ENCODE measurements at regions not wholly inside any gene's neighbourhood (a gene's known extent, or its start where the extent isn't known, plus 50 kb on each side); places are given as distances from the start of the nearest gene placed in this dataset.

DNA sequence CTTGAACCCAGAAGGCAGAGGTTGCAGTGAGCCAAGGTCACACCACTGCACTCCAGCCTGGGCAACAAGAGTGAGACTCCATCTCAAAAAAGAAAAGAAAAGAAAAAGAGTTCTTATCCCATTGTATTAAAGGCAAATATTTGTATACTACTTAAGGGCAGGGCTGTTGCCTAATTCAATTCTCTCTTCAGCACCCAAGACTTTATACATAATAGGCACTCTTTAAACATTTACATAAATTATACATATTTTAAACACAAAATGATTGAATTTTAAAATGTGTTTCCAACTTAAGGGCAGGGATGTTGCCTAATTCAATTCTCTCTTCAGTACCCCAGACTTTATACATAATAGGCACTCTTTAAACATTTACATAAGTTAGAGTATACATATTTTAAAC is 424.3 kb upstream of the ARID1B start:
- Histone ChIP-seq H3K27ac (ENCODE audit: low read length) (no peak overlapping the region), H3K27me3 (ENCODE audit: insufficient read depth, low read depth, low read length) (no peaks in the 10 kb centered on the region), H3K9me3 (ENCODE audit: low read length) (no peaks in the 10 kb centered on the region), H2AFZ (ENCODE audit: low read depth, low read length) (no peak overlapping the region), H3K9ac (ENCODE audit: low read length) (no peak overlapping the region), H3K9me2 (ENCODE audit: insufficient read depth, low read length) (no peaks in the 10 kb centered on the region), H3K79me2 (replicated peaks; ENCODE audit: insufficient read depth, low read length) (no peaks in the 10 kb centered on the region), H3F3A (ENCODE audit: insufficient read depth, low read length, poor library complexity, severe bottlenecking) (no peaks in the 10 kb centered on the region), H3K4me2 (ENCODE audit: low read length) (no peak overlapping the region), H3K36me3 (ENCODE audit: insufficient read depth, low read length) (no peaks in the 10 kb centered on the region), H3K4me3 (ENCODE audit: low read length) (no peak overlapping the region), H4K20me1 (ENCODE audit: insufficient read depth) (no peaks in the 10 kb centered on the region)
- TF ChIP-seq, protein P1, sequence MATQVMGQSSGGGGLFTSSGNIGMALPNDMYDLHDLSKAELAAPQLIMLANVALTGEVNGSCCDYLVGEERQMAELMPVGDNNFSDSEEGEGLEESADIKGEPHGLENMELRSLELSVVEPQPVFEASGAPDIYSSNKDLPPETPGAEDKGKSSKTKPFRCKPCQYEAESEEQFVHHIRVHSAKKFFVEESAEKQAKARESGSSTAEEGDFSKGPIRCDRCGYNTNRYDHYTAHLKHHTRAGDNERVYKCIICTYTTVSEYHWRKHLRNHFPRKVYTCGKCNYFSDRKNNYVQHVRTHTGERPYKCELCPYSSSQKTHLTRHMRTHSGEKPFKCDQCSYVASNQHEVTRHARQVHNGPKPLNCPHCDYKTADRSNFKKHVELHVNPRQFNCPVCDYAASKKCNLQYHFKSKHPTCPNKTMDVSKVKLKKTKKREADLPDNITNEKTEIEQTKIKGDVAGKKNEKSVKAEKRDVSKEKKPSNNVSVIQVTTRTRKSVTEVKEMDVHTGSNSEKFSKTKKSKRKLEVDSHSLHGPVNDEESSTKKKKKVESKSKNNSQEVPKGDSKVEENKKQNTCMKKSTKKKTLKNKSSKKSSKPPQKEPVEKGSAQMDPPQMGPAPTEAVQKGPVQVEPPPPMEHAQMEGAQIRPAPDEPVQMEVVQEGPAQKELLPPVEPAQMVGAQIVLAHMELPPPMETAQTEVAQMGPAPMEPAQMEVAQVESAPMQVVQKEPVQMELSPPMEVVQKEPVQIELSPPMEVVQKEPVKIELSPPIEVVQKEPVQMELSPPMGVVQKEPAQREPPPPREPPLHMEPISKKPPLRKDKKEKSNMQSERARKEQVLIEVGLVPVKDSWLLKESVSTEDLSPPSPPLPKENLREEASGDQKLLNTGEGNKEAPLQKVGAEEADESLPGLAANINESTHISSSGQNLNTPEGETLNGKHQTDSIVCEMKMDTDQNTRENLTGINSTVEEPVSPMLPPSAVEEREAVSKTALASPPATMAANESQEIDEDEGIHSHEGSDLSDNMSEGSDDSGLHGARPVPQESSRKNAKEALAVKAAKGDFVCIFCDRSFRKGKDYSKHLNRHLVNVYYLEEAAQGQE (IDR thresholded peaks at IDR 0.05; ENCODE audit: borderline replicate concordance): no peak
- TF ChIP-seq MXI1 (conservative IDR thresholded peaks at IDR 0.05; ENCODE audit: poor library complexity, severe bottlenecking): no peak
- no peak for TF ChIP-seq SMC3 (conservative IDR thresholded peaks at IDR 0.05; ENCODE audit: poor library complexity)

DNA sequence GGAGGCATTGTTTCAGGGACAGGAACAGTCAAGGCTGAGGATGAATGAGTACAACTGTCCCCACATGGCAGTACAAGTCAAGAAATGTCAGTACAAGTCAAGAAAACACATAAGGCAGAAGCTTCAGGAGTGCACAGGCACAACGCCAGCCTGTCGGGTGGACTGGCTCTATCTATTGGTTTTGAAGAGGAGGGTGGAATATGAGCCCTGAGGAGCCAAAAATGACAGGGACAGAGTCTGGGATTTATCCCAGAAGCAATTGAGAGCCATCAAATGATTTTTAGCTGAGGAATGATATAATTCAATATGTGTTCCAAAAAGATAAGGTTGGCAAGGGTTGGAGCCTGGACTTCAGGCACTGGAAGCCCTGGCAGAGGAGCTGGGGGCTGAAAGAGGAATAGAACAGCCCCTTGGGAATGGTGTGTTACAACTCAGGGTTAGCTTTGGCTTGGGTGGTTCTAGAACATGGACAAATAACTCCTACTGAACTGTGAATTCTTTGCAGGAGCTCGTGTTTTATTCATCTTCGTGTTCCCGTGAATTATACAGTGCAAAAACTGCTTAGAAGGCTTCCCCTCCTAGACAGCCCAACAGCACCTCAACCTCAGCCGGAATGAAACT is 425.7 kb upstream of the ARID1B start:
- Histone ChIP-seq H3K36me3 (ENCODE audit: insufficient read depth, low read length) (no peaks in the 10 kb centered on the region), H3K4me2 (ENCODE audit: low read length) (no peak overlapping the region), H3K27ac (ENCODE audit: low read length) (no peak overlapping the region), H3K9me3 (ENCODE audit: low read length) (no peaks in the 10 kb centered on the region), H3F3A (ENCODE audit: insufficient read depth, low read length, poor library complexity, severe bottlenecking) (no peaks in the 10 kb centered on the region), H4K20me1 (ENCODE audit: insufficient read depth) (no peaks in the 10 kb centered on the region), H2AFZ (ENCODE audit: low read depth, low read length) (no peak overlapping the region), H3K27me3 (ENCODE audit: insufficient read depth, low read depth, low read length) (no peaks in the 10 kb centered on the region), H3K79me2 (replicated peaks; ENCODE audit: insufficient read depth, low read length) (no peaks in the 10 kb centered on the region), H3K9ac (ENCODE audit: low read length) (no peak overlapping the region), H3K9me2 (ENCODE audit: insufficient read depth, low read length) (no peaks in the 10 kb centered on the region), H3K4me3 (ENCODE audit: low read length) (no peak overlapping the region)
- TF ChIP-seq EZH2 (IDR thresholded peaks at IDR 0.05; ENCODE audit: borderline replicate concordance, insufficient read depth, low read length, poor library complexity, severe bottlenecking) (no peak), EP300 (conservative IDR thresholded peaks at IDR 0.05; ENCODE audit: poor library complexity, severe bottlenecking) (no peak), RAD21 (conservative IDR thresholded peaks at IDR 0.05) (no peak), MXI1 (conservative IDR thresholded peaks at IDR 0.05; ENCODE audit: poor library complexity, severe bottlenecking) (no peak), SMC3 (conservative IDR thresholded peaks at IDR 0.05; ENCODE audit: poor library complexity) (no peak), TAF1 (IDR thresholded peaks at IDR 0.05; ENCODE audit: low read depth) (no peak), POLR2AphosphoS5 (IDR thresholded peaks at IDR 0.05) (no peak)
- TF ChIP-seq, protein P2, sequence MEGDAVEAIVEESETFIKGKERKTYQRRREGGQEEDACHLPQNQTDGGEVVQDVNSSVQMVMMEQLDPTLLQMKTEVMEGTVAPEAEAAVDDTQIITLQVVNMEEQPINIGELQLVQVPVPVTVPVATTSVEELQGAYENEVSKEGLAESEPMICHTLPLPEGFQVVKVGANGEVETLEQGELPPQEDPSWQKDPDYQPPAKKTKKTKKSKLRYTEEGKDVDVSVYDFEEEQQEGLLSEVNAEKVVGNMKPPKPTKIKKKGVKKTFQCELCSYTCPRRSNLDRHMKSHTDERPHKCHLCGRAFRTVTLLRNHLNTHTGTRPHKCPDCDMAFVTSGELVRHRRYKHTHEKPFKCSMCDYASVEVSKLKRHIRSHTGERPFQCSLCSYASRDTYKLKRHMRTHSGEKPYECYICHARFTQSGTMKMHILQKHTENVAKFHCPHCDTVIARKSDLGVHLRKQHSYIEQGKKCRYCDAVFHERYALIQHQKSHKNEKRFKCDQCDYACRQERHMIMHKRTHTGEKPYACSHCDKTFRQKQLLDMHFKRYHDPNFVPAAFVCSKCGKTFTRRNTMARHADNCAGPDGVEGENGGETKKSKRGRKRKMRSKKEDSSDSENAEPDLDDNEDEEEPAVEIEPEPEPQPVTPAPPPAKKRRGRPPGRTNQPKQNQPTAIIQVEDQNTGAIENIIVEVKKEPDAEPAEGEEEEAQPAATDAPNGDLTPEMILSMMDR (IDR thresholded peaks at IDR 0.05; ENCODE audit: poor library complexity, severe bottlenecking): no peak
- TF ChIP-seq, protein P1 (IDR thresholded peaks at IDR 0.05; ENCODE audit: borderline replicate concordance): no peak

All from neural cell (in vitro differentiated cells).